ENCODE measurements at regions not wholly inside any gene's neighbourhood (a gene's known extent, or its start where the extent isn't known, plus 50 kb on each side); places are given as distances from the start of the nearest gene placed in this dataset.
"Not testable (repeated sequence)": the region's sequence is repeated elsewhere in the genome, so short reads cannot be mapped to it uniquely, and the experiment has no call there.

- DNase-seq = no peak
- no peak overlapping the region for H3K4ac ChIP-seq (ENCODE audit: low read depth, low read length)
- H3K56ac ChIP-seq (ENCODE audit: low read length) = no peak overlapping the region
- H3K27me3 ChIP-seq (ENCODE audit: insufficient read depth, low read length, poor library complexity) = no peaks in the 10 kb centered on the region
- H3K9ac ChIP-seq (ENCODE audit: low read length) = no peak overlapping the region
- no peak overlapping the region for H2BK15ac ChIP-seq (replicated peaks; ENCODE audit: low read depth)
- no peak overlapping the region for H4K5ac ChIP-seq (ENCODE audit: low read length)
- H2BK5ac ChIP-seq (ENCODE audit: low read length) = no peak overlapping the region
- no peak overlapping the region for H3K4me2 ChIP-seq (ENCODE audit: low read length)
- H3K79me1 ChIP-seq (ENCODE audit: low read length) = no peaks in the 10 kb centered on the region
- no peak overlapping the region for H3K23ac ChIP-seq (ENCODE audit: low read length)
- no peak overlapping the region for H2BK120ac ChIP-seq (ENCODE audit: low read depth, low read length)
- H3K18ac ChIP-seq (ENCODE audit: low read length) = no peak overlapping the region
- no peak overlapping the region for H2AK5ac ChIP-seq (ENCODE audit: low read length)
- H3K27ac ChIP-seq (ENCODE audit: low read depth, low read length) = no peak overlapping the region
- H4K8ac ChIP-seq (ENCODE audit: low read depth, low read length) = no peak overlapping the region
- H3K4me1 ChIP-seq (ENCODE audit: control insufficient read depth, low read depth, low read length) = no peaks in the 10 kb centered on the region
- no peaks in the 10 kb centered on the region for H3K36me3 ChIP-seq (ENCODE audit: control insufficient read depth, insufficient read depth, low read length)
- no peak overlapping the region for H3K4me3 ChIP-seq (ENCODE audit: low read length)
- H3K79me2 ChIP-seq (ENCODE audit: control insufficient read depth, insufficient read depth, low read length) = no peaks in the 10 kb centered on the region
Measured at GRCh38 chr4:28835501-28835900, 1884.7 kb upstream of the PCDH7 start.

GRCh38 chr4:28842271-28842670 lies 1877.9 kb upstream of the PCDH7 start:
- no CpG with 5 or more reads among the region's 6 CpGs for WGBS (ENCODE audit: extremely low coverage, insufficient coverage, low lambda C conversion rate)
- Histone ChIP-seq H3K27ac (ENCODE audit: low read depth, low read length) (no peak overlapping the region), H3K4me2 (ENCODE audit: low read length) (no peak overlapping the region), H3K56ac (ENCODE audit: low read length) (no peak overlapping the region), H3K4me1 (ENCODE audit: control insufficient read depth, low read depth, low read length) (no peaks in the 10 kb centered on the region), H3K36me3 (ENCODE audit: control insufficient read depth, insufficient read depth, low read length) (no peaks in the 10 kb centered on the region), H3K4me3 (ENCODE audit: low read length) (no peak overlapping the region), H4K8ac (ENCODE audit: low read depth, low read length) (no peak overlapping the region), H3K27me3 (ENCODE audit: insufficient read depth, low read length, poor library complexity) (no peaks in the 10 kb centered on the region), H3K23ac (ENCODE audit: low read length) (no peak overlapping the region), H3K79me2 (ENCODE audit: control insufficient read depth, insufficient read depth, low read length) (no peaks in the 10 kb centered on the region), H2BK15ac (replicated peaks; ENCODE audit: low read depth) (no peak overlapping the region), H2BK5ac (ENCODE audit: low read length) (no peak overlapping the region), H3K4ac (ENCODE audit: low read depth, low read length) (no peak overlapping the region), H3K79me1 (ENCODE audit: low read length) (no peaks in the 10 kb centered on the region), H2BK120ac (ENCODE audit: low read depth, low read length) (no peak overlapping the region), H3K18ac (ENCODE audit: low read length) (no peak overlapping the region), H3K9ac (ENCODE audit: low read length) (no peak overlapping the region), H4K5ac (ENCODE audit: low read length) (no peak overlapping the region), H2AK5ac (ENCODE audit: low read length) (no peak overlapping the region)
- peak; percentile 36 for DNase-seq

- H2BK5ac ChIP-seq (ENCODE audit: low read length) = no peak overlapping the region
- H4K8ac ChIP-seq (ENCODE audit: low read depth, low read length) = no peak overlapping the region
- H3K9ac ChIP-seq (ENCODE audit: low read length) = no peak overlapping the region
- no peaks in the 10 kb centered on the region for H3K27me3 ChIP-seq (ENCODE audit: insufficient read depth, low read length, poor library complexity)
- H4K5ac ChIP-seq (ENCODE audit: low read length) = no peak overlapping the region
- no peak overlapping the region for H3K4me3 ChIP-seq (ENCODE audit: low read length)
- H3K4me1 ChIP-seq (ENCODE audit: control insufficient read depth, low read depth, low read length) = no peaks in the 10 kb centered on the region
- no peak overlapping the region for H3K4me2 ChIP-seq (ENCODE audit: low read length)
- H3K18ac ChIP-seq (ENCODE audit: low read length) = no peak overlapping the region
- H2BK120ac ChIP-seq (ENCODE audit: low read depth, low read length) = no peak overlapping the region
- H3K23ac ChIP-seq (ENCODE audit: low read length) = no peak overlapping the region
- H3K56ac ChIP-seq (ENCODE audit: low read length) = no peak overlapping the region
- no peak overlapping the region for H2AK5ac ChIP-seq (ENCODE audit: low read length)
- no peaks in the 10 kb centered on the region for H3K79me2 ChIP-seq (ENCODE audit: control insufficient read depth, insufficient read depth, low read length)
- no peak overlapping the region for H3K27ac ChIP-seq (ENCODE audit: low read depth, low read length)
- no peak overlapping the region for H3K4ac ChIP-seq (ENCODE audit: low read depth, low read length)
- no peak overlapping the region for H2BK15ac ChIP-seq (replicated peaks; ENCODE audit: low read depth)
- no peaks in the 10 kb centered on the region for H3K36me3 ChIP-seq (ENCODE audit: control insufficient read depth, insufficient read depth, low read length)
- no peak for DNase-seq
- no peaks in the 10 kb centered on the region for H3K79me1 ChIP-seq (ENCODE audit: low read length)
Measured at GRCh38 chr4:28845158-28845557, 1875.0 kb upstream of the PCDH7 start.

- not testable (repeated sequence) for H2BK15ac ChIP-seq (replicated peaks; ENCODE audit: low read depth); H3K56ac ChIP-seq (ENCODE audit: low read length); H3K23ac ChIP-seq (ENCODE audit: low read length); H2BK5ac ChIP-seq (ENCODE audit: low read length); H4K8ac ChIP-seq (ENCODE audit: low read depth, low read length); H3K4ac ChIP-seq (ENCODE audit: low read depth, low read length); H2BK120ac ChIP-seq (ENCODE audit: low read depth, low read length); H3K27ac ChIP-seq (ENCODE audit: low read depth, low read length); H4K5ac ChIP-seq (ENCODE audit: low read length); H3K9ac ChIP-seq (ENCODE audit: low read length); H3K27me3 ChIP-seq (ENCODE audit: insufficient read depth, low read length, poor library complexity); H3K4me1 ChIP-seq (ENCODE audit: control insufficient read depth, low read depth, low read length); H3K18ac ChIP-seq (ENCODE audit: low read length); H3K36me3 ChIP-seq (ENCODE audit: control insufficient read depth, insufficient read depth, low read length); H3K4me2 ChIP-seq (ENCODE audit: low read length); H2AK5ac ChIP-seq (ENCODE audit: low read length); H3K79me1 ChIP-seq (ENCODE audit: low read length); H3K4me3 ChIP-seq (ENCODE audit: low read length); H3K79me2 ChIP-seq (ENCODE audit: control insufficient read depth, insufficient read depth, low read length); DNase-seq
- WGBS (ENCODE audit: extremely low coverage, insufficient coverage, low lambda C conversion rate) = no CpG with 5 or more reads among the region's 7 CpGs
Measured at GRCh38 chr4:28857028-28857427, 1863.1 kb upstream of the PCDH7 start.

- no peaks in the 10 kb centered on the region for H3K4me1 ChIP-seq (ENCODE audit: control insufficient read depth, low read depth, low read length)
- H2BK15ac ChIP-seq (replicated peaks; ENCODE audit: low read depth) = no peak overlapping the region
- H2AK5ac ChIP-seq (ENCODE audit: low read length) = no peak overlapping the region
- H2BK120ac ChIP-seq (ENCODE audit: low read depth, low read length) = no peak overlapping the region
- H3K79me2 ChIP-seq (ENCODE audit: control insufficient read depth, insufficient read depth, low read length) = no peaks in the 10 kb centered on the region
- no peak overlapping the region for H3K9ac ChIP-seq (ENCODE audit: low read length)
- H3K23ac ChIP-seq (ENCODE audit: low read length) = no peak overlapping the region
- no peak overlapping the region for H3K18ac ChIP-seq (ENCODE audit: low read length)
- no peaks in the 10 kb centered on the region for H3K79me1 ChIP-seq (ENCODE audit: low read length)
- no peak overlapping the region for H3K4me2 ChIP-seq (ENCODE audit: low read length)
- no peak overlapping the region for H3K56ac ChIP-seq (ENCODE audit: low read length)
- no CpG with 5 or more reads among the region's 4 CpGs for WGBS (ENCODE audit: extremely low coverage, insufficient coverage, low lambda C conversion rate)
- H3K36me3 ChIP-seq (ENCODE audit: control insufficient read depth, insufficient read depth, low read length) = no peaks in the 10 kb centered on the region
- no peak overlapping the region for H4K8ac ChIP-seq (ENCODE audit: low read depth, low read length)
- H3K27me3 ChIP-seq (ENCODE audit: insufficient read depth, low read length, poor library complexity) = no peaks in the 10 kb centered on the region
- H3K4ac ChIP-seq (ENCODE audit: low read depth, low read length) = no peak overlapping the region
- H2BK5ac ChIP-seq (ENCODE audit: low read length) = no peak overlapping the region
- DNase-seq = no peak
- H3K4me3 ChIP-seq (ENCODE audit: low read length) = no peak overlapping the region
- no peak overlapping the region for H4K5ac ChIP-seq (ENCODE audit: low read length)
- H3K27ac ChIP-seq (ENCODE audit: low read depth, low read length) = no peak overlapping the region
Measured at GRCh38 chr4:28868841-28869240, 1851.3 kb upstream of the PCDH7 start.

GRCh38 chr4:28879178-28879577 lies 1841.0 kb upstream of the PCDH7 start:
- Histone ChIP-seq H2BK15ac (replicated peaks; ENCODE audit: low read depth) (no peak overlapping the region), H3K36me3 (ENCODE audit: control insufficient read depth, insufficient read depth, low read length) (no peaks in the 10 kb centered on the region), H3K4me1 (ENCODE audit: control insufficient read depth, low read depth, low read length) (no peaks in the 10 kb centered on the region), H2BK120ac (ENCODE audit: low read depth, low read length) (no peak overlapping the region), H3K27ac (ENCODE audit: low read depth, low read length) (no peak overlapping the region), H3K9ac (ENCODE audit: low read length) (no peak overlapping the region), H3K4me2 (ENCODE audit: low read length) (no peak overlapping the region), H2BK5ac (ENCODE audit: low read length) (no peak overlapping the region), H3K79me1 (ENCODE audit: low read length) (no peaks in the 10 kb centered on the region), H3K79me2 (ENCODE audit: control insufficient read depth, insufficient read depth, low read length) (no peaks in the 10 kb centered on the region), H4K8ac (ENCODE audit: low read depth, low read length) (no peak overlapping the region), H3K18ac (ENCODE audit: low read length) (no peak overlapping the region), H2AK5ac (ENCODE audit: low read length) (no peak overlapping the region), H3K4ac (ENCODE audit: low read depth, low read length) (no peak overlapping the region), H4K5ac (ENCODE audit: low read length) (no peak overlapping the region), H3K4me3 (ENCODE audit: low read length) (no peak overlapping the region), H3K27me3 (ENCODE audit: insufficient read depth, low read length, poor library complexity) (no peaks in the 10 kb centered on the region), H3K23ac (ENCODE audit: low read length) (no peak overlapping the region), H3K56ac (ENCODE audit: low read length) (no peak overlapping the region)
- DNase-seq = no peak
- WGBS (ENCODE audit: extremely low coverage, insufficient coverage, low lambda C conversion rate) = no CpG with 5 or more reads among the region's 5 CpGs

All from mesendoderm (in vitro differentiated cells).